HCT116 (cell line): ENCODE measurements at regions not wholly inside any gene's neighbourhood (a gene's known extent, or its start where the extent isn't known, plus 50 kb on each side); places are given as distances from the start of the nearest gene placed in this dataset.

Source experiments
- EZH2 ChIP-seq: fragments of 200-600 bp; sonication (generic); IDR thresholded peaks from 2 replicates; pipeline ENCODE4 v1.6.1; 2017; ENCODE audit warnings: antibody characterized with exemption, mixed run types
- POLR2AphosphoS5 ChIP-seq: IDR thresholded peaks from 2 replicates; pipeline ENCODE4 v1.6.1; 2011; ENCODE audit warnings: mild to moderate bottlenecking, low read depth, low read length, moderate library complexity
- TF ChIP-seq, protein P1 (sequence below): IDR thresholded peaks from 2 replicates; pipeline ENCODE4 v1.6.1; 2012
- TF ChIP-seq, protein P2 (sequence below), 3 experiments: fragments of 200-600 bp in 1 of 3; sonication (generic) in 1 of 3; IDR thresholded peaks in 2 of 3; conservative IDR thresholded peaks in 1 of 3; 2 replicates each; pipeline ENCODE4 v1.5.1; 2012 to 2017; ENCODE audit warnings: low read depth in 2 of 3, low read length in 2 of 3, antibody characterized with exemption in 1 of 3, borderline replicate concordance in 1 of 3, control low read depth in 1 of 3, mild to moderate bottlenecking in 1 of 3, mixed read lengths in 1 of 3, mixed run types in 1 of 3, moderate library complexity in 1 of 3; ENCODE audit not compliant: insufficient read depth in 1 of 3

DNA sequence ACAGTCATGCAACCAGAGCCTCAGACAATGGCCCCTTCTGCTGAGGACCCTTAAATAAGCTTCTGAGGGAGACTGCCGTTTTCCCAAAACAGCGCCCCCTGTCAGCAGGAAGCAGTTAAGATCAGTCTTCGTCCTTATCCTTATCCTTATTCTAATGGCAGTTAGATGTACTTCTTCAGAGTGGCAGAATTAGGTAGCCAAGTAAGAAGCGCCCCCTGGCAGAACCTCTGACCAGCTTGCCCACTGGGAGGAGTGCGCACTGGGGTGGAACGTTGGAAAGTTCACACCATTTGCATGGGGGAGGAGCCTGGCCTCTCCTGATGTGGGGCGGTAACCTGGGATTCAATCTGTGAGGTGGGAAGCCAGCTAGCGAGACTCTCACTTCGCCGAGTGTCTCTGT lies 133.6 kb upstream of the QRFPR start:
- TF ChIP-seq, protein P1, sequence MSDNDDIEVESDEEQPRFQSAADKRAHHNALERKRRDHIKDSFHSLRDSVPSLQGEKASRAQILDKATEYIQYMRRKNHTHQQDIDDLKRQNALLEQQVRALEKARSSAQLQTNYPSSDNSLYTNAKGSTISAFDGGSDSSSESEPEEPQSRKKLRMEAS = no peak
- TF ChIP-seq, protein P2, sequence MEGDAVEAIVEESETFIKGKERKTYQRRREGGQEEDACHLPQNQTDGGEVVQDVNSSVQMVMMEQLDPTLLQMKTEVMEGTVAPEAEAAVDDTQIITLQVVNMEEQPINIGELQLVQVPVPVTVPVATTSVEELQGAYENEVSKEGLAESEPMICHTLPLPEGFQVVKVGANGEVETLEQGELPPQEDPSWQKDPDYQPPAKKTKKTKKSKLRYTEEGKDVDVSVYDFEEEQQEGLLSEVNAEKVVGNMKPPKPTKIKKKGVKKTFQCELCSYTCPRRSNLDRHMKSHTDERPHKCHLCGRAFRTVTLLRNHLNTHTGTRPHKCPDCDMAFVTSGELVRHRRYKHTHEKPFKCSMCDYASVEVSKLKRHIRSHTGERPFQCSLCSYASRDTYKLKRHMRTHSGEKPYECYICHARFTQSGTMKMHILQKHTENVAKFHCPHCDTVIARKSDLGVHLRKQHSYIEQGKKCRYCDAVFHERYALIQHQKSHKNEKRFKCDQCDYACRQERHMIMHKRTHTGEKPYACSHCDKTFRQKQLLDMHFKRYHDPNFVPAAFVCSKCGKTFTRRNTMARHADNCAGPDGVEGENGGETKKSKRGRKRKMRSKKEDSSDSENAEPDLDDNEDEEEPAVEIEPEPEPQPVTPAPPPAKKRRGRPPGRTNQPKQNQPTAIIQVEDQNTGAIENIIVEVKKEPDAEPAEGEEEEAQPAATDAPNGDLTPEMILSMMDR (IDR thresholded peaks at IDR 0.05 in 2 of 3, conservative IDR thresholded peaks at IDR 0.05 in 1 of 3; ENCODE audit: borderline replicate concordance in 1 of 3, insufficient read depth in 1 of 3, low read depth in 2 of 3, low read length in 2 of 3) = peak in 1 of 3 experiments; percentile 54; a peak in 2 of 6 replicates
- TF ChIP-seq POLR2AphosphoS5 = no peak
- no peak for TF ChIP-seq EZH2
